Transverse colon (tissue), 4 donors: ENCODE measurements at regions not wholly inside any gene's neighbourhood (a gene's known extent, or its start where the extent isn't known, plus 50 kb on each side); places are given as distances from the start of the nearest gene placed in this dataset.

ENCODE experiments used
- DNase-seq: peaks from one replicate; pipeline ENCODE4 v3.0.0-alpha.2; 2019
- H3K27ac ChIP-seq, 4 donors: fragments of 200-600 bp; sonication (generic); 2 replicates each; pipeline ENCODE4 v1.5.1; 2016 to 2018; ENCODE audit warnings: inconsistent platforms in 4 of 4
- H3K27me3 ChIP-seq: fragments of 200-600 bp; sonication (generic); 2 replicates; pipeline ENCODE4 v1.5.1; 2017; ENCODE audit warnings: inconsistent platforms
- H3K36me3 ChIP-seq, 4 donors: fragments of 200-600 bp; sonication (generic); 2 replicates each; pipeline ENCODE4 v1.5.1; 2017 to 2019; ENCODE audit warnings: inconsistent platforms in 4 of 4
- H3K4me1 ChIP-seq, 4 donors: fragments of 200-600 bp; sonication (generic); 2 replicates each; pipeline ENCODE4 v1.5.1; 2017 to 2020; ENCODE audit warnings: inconsistent platforms in 4 of 4
- H3K4me3 ChIP-seq, 4 donors: fragments of 200-600 bp; sonication (generic); 1 replicate in 1 of 4; 2 replicates in 3 of 4; pipeline versions ENCODE4 v1.5.1 to v1.6.1; 2017 to 2019; ENCODE audit warnings: inconsistent platforms in 4 of 4
- H3K9me3 ChIP-seq, 2 donors: fragments of 200-600 bp; sonication (generic); 2 replicates each; pipeline ENCODE4 v1.5.1; 2017 to 2019; ENCODE audit warnings: inconsistent platforms in 2 of 2
- CTCF ChIP-seq, 5 experiments: fragments of 200-600 bp in 3 of 5; fragments of 450-650 bp in 2 of 5; sonication (generic) in 3 of 5; IDR thresholded peaks; 1 replicate in 2 of 5; 2 replicates in 3 of 5; pipeline ENCODE4 v1.5.1; 2016 to 2017; ENCODE audit warnings: antibody characterized with exemption in 5 of 5, inconsistent platforms in 3 of 5, mild to moderate bottlenecking in 2 of 5, moderate library complexity in 1 of 5
- EP300 ChIP-seq: sonication (generic); formaldehyde crosslinking; IDR thresholded peaks from one replicate; pipeline ENCODE4 v1.6.1; 2017; ENCODE audit warnings: antibody characterized with exemption, low read depth
- POLR2A ChIP-seq: fragments of 450-650 bp; IDR thresholded peaks from one replicate; pipeline ENCODE4 v1.6.1; 2016; ENCODE audit warnings: antibody characterized with exemption, mild to moderate bottlenecking, moderate library complexity
- POLR2AphosphoS5 ChIP-seq, 3 donors: sonication (generic); formaldehyde crosslinking; IDR thresholded peaks; one replicate each; pipeline ENCODE4 v1.6.1; 2016; ENCODE audit warnings: antibody characterized with exemption in 3 of 3
- WGBS, 2 donors: methylation state at CpG; one replicate each; pipeline ENCODE4 v1.1.5; 2018; ENCODE audit warnings: low coverage in 1 of 2; 5-methylcytosine and 5-hydroxymethylcytosine counted together
- in situ Hi-C, 4 donors: fragments of 200-750 bp; cut with MboI; loops; one replicate each; pipeline versions ENCODE4 v1.15.0 to v1.15.1; 2017; ENCODE audit warnings: low sequenced_read_pairs in 3 of 4, low pct_ligation_motif_present in 1 of 4, low pct_unique_long_range_greater_than_20kb in 1 of 4
- intact Hi-C: fragments of 100-400 bp; cut with DNase I; formaldehyde crosslinking; loops from one replicate; pipeline ENCODE4 v1.15.1; 2023; ENCODE audit warnings: low total_unique reads

DNA sequence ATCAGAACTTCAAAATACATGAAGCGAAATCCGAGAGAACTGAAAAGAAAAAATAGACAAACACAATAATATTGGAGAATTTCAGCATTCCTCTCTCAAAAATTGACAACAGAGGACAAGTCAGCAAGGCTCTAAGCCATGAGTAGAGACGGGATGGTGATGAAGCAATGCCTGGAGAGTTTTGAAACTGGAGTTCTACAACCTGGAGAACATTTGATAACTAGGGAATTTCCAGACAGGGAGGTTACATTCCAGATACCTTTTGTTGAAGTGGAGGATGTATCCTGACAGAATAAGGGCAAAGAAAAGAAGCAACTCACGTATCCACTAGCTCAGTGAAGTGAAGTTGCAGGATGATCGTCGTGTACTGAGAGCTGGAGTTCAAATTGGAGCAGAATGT lies 291.4 kb downstream of the CTTN start:
- intact Hi-C loops, result no loop called here
- Histone ChIP-seq H3K36me3 (no peaks in the 10 kb centered on the region), H3K27me3 (no peaks in the 10 kb centered on the region), H3K9me3 (no peaks in the 10 kb centered on the region), H3K4me3 (no peak overlapping the region), H3K27ac (no peak overlapping the region), H3K4me1 (no peaks in the 10 kb centered on the region)
- WGBS, 2 donors, result 83 to 88% methylated on average over 6 of the region's 6 CpGs
- no peak for TF ChIP-seq POLR2A
- TF ChIP-seq CTCF (IDR thresholded peaks at IDR 0.05), result no peak
- TF ChIP-seq POLR2AphosphoS5 (IDR thresholded peaks at IDR 0.05), result no peak
- TF ChIP-seq EP300, result no peak
- no peak for DNase-seq
- in situ Hi-C loops, result no loop called here

DNA sequence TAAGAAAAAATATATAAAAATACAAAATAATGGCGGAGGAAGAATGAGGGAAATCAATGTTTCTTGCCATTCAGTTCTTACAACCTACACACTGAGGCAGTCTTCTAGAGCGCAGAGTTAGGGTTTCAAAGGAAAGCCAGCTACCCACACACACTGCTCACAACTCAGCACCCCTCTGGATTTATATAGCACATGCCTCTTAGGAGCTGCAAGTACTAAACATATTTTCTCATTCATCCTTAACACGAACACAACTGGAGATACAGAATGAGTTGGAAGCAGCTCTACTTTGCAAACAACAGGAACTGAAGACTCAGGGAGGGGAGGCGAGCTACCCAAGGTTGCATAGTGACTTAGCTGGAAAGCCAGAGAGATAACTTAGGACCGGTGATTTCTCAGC lies 293.8 kb downstream of the CTTN start:
- Histone ChIP-seq H3K4me1 (no peaks in the 10 kb centered on the region), H3K27me3 (no peaks in the 10 kb centered on the region), H3K36me3 (no peaks in the 10 kb centered on the region), H3K9me3 (no peaks in the 10 kb centered on the region), H3K27ac (no peak overlapping the region), H3K4me3 (no peak overlapping the region)
- intact Hi-C loops (no loop called here), in situ Hi-C loops (no loop called here)
- TF ChIP-seq EP300, result no peak
- no peak for TF ChIP-seq POLR2A
- no peak for TF ChIP-seq POLR2AphosphoS5 (IDR thresholded peaks at IDR 0.05)
- TF ChIP-seq CTCF (IDR thresholded peaks at IDR 0.05), result no peak
- 83 to 86% methylated on average over 4 to 5 of the region's 5 CpGs for WGBS, 2 donors
- DNase-seq, result no peak

DNA sequence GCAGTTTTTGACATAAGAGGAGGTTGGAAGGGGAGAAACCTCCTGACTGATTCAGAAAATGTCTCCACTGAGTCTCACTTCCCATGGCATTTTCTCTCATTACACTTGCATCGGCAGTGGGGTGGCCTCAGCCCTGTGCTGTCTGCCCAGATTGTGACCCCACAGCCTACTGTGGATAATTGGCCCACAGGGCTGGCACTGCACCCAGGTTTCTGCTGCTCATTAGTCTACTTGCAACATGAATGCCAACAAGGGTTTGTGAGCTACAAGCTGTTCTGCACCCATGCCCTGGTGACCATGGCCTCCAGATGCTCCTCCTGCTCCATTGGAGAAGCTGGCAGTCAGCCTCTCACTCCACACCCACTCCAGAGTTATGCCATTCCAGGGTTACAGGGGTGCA lies 296.0 kb downstream of the CTTN start:
- H3K4me3 ChIP-seq, result no peak overlapping the region
- no peaks in the 10 kb centered on the region for H3K36me3 ChIP-seq
- WGBS, 2 donors, result 86 to 100% methylated on average over 1 of the region's 1 CpG
- H3K4me1 ChIP-seq, result no peaks in the 10 kb centered on the region
- H3K9me3 ChIP-seq, result no peaks in the 10 kb centered on the region
- no peak overlapping the region for H3K27ac ChIP-seq
- no peak for DNase-seq
- TF ChIP-seq POLR2AphosphoS5 (IDR thresholded peaks at IDR 0.05), result no peak
- no peak for TF ChIP-seq CTCF (IDR thresholded peaks at IDR 0.05)
- no peak for TF ChIP-seq POLR2A
- no peak for TF ChIP-seq EP300
- in situ Hi-C loops (no loop called here), intact Hi-C loops (no loop called here)
- no peaks in the 10 kb centered on the region for H3K27me3 ChIP-seq

DNA sequence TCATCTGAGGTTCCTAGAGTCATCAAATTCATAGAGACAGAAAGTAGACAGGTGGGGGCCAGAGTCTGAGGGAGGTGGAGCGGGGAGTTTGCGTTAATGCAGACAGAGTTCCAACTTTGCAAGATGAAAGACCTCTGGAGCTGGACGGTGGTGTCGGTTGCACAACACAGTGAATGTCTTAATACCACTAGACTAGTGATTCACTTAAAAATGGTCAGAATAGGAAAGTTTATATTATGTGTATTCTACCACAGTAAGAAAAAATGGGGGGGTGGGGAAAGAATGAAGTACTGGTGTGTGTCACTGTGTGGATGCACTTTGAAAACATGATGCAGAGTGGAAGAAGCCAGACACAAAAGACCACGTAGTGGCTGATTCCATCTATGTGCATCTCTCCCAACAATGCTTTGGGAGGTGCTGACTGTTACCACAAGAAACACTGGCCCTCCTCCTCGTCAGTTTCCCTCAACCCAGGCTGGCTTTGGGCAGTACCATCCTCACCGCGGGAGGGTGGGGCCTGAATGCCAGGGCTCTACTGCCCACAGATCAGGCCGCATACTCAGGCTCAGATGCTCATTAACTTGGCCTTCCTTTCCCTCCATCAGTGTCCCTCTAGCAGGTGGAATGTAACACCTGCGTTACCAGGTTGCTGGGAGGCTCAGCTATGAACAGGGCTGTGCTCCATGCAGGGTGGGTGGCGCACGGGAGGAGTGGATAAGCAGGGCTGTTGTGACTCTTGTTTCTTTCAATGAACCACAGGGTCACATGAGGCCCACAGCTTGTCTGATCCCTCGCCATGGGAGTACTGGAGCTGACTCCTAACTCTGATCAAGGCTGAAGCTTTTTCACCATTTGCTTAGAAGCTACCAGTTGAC lies 297.0 kb downstream of the CTTN start:
- in situ Hi-C loops (no loop called here), intact Hi-C loops (no loop called here)
- Histone ChIP-seq H3K4me1 (no peaks in the 10 kb centered on the region), H3K9me3 (no peaks in the 10 kb centered on the region), H3K27me3 (no peaks in the 10 kb centered on the region), H3K4me3 (no peak overlapping the region), H3K27ac (no peak overlapping the region), H3K36me3 (no peaks in the 10 kb centered on the region)
- TF ChIP-seq EP300 (no peak), POLR2A (no peak), POLR2AphosphoS5 (IDR thresholded peaks at IDR 0.05) (no peak), CTCF (IDR thresholded peaks at IDR 0.05) (no peak)
- DNase-seq, result no peak
- WGBS, 2 donors, result 83 to 87% methylated on average over 6 to 13 of the region's 13 CpGs
